Heart left ventricle (tissue), 16 donors: ENCODE measurements at regions not wholly inside any gene's neighbourhood (a gene's known extent, or its start where the extent isn't known, plus 50 kb on each side); places are given as distances from the start of the nearest gene placed in this dataset.

ENCODE experiments used
- ATAC-seq, 4 donors: fragments of 200-7000 bp; cut with Tn5 transposase; one replicate each; pipeline ENCODE4 v1.9.1; 2020 to 2022; ENCODE audit warnings: moderate library complexity in 4 of 4, mild to moderate bottlenecking in 3 of 4, moderate number of reproducible peaks in 1 of 4
- DNase-seq, 5 donors: peaks; one replicate each; pipeline ENCODE4 v3.0.0-alpha.2; 2020
- H3K27ac ChIP-seq, 12 donors: fragments of 200-600 bp; sonication (generic) in 4 of 12; one replicate each; pipeline versions ENCODE4 v1.5.0 to v1.8.0; 2016 to 2022; ENCODE audit warnings: mild to moderate bottlenecking in 2 of 12
- H3K27me3 ChIP-seq, 9 donors: fragments of 200-600 bp; sonication (generic) in 2 of 9; one replicate each; pipeline versions ENCODE4 v1.5.1 to v1.8.0; 2016 to 2022; ENCODE audit warnings: mild to moderate bottlenecking in 3 of 9
- H3K36me3 ChIP-seq, 9 donors: fragments of 200-600 bp; sonication (generic) in 2 of 9; one replicate each; pipeline versions ENCODE4 v1.5.0 to v1.8.0; 2018 to 2022; ENCODE audit warnings: mild to moderate bottlenecking in 2 of 9
- H3K4me1 ChIP-seq, 12 donors: fragments of 200-600 bp; sonication (generic) in 4 of 12; one replicate each; pipeline versions ENCODE4 v1.5.0 to v1.8.0; 2016 to 2022; ENCODE audit warnings: mild to moderate bottlenecking in 3 of 12
- H3K4me3 ChIP-seq, 12 donors: fragments of 200-600 bp; sonication (generic) in 4 of 12; one replicate each; pipeline versions ENCODE4 v1.5.0 to v1.8.0; 2017 to 2022; ENCODE audit warnings: mild to moderate bottlenecking in 9 of 12, moderate library complexity in 4 of 12
- H3K9me3 ChIP-seq, 12 donors: fragments of 200-600 bp; sonication (generic) in 4 of 12; one replicate each; pipeline versions ENCODE4 v1.5.0 to v1.8.0; 2016 to 2022; ENCODE audit warnings: mild to moderate bottlenecking in 1 of 12
- POLR2A ChIP-seq, 2 donors: fragments of 450-650 bp; IDR thresholded peaks; one replicate each; pipeline ENCODE4 v1.6.1; 2017; ENCODE audit warnings: antibody characterized with exemption in 2 of 2, mild to moderate bottlenecking in 2 of 2, moderate library complexity in 2 of 2
- WGBS, 4 donors: extraction: QIAGEN DNeasy Blood & Tissue Kit in 2 of 4; methylation state at CpG; one replicate each; pipeline versions ENCODE4 v1.1.5 to v1.1.7; 2013 to 2018; 5-methylcytosine and 5-hydroxymethylcytosine counted together
- intact Hi-C, 10 donors: fragments of 100-400 bp; cut with DNase I; formaldehyde crosslinking; loops; one replicate each; pipeline versions ENCODE4 v1.11.1 to v1.14.2; 2022
- TF ChIP-seq, protein P1 (sequence below), 12 donors: fragments of 200-600 bp; sonication (generic) in 4 of 12; IDR thresholded peaks; one replicate each; pipeline versions ENCODE4 v1.5.0 to v1.8.0; 2018 to 2022; ENCODE audit warnings: antibody characterized with exemption in 12 of 12, mild to moderate bottlenecking in 5 of 12
- donor health status: ischemic (EF 13 %, LVEDD 7.1; RV severe dilation, severe dysfunction).
- donor health status: healthy with polysubstance abuse.
- donor health status: DM: no; HTN: yes; CAD: no.
- donor health status: DM: no; HTN: no; CAD: no.
- donor health status: ischemic (EF 25% LVEDD 6.9; RV normal size, moderate dysfunction).
- donor health status: ischemic (EF 25% LVEDD 5.7; RV mildly dilated, moderate dysfunction).
- donor health status: healthy.
- donor health status: DM: yes; HTN: yes; CAD: no.
- donor health status: ischemic (EF 35%, LVEDD 5.7; RV mildly dilated, moderate dysfunction).
- donor health status: nonischemic (EF 11% LVEDD 7.7; RV severe dilation, severe dysfunction).
- donor health status: DM: yes; HTN: yes; CAD: no.
- donor health status: PGD.
- donor health status: ischemic (EF 29% LVEDD 5.4; RV normal size, mild dysfunction).
- donor health status: nonischemic (EF 23%, LVEDD 6.1; RV moderate dilation, normal function).

DNA sequence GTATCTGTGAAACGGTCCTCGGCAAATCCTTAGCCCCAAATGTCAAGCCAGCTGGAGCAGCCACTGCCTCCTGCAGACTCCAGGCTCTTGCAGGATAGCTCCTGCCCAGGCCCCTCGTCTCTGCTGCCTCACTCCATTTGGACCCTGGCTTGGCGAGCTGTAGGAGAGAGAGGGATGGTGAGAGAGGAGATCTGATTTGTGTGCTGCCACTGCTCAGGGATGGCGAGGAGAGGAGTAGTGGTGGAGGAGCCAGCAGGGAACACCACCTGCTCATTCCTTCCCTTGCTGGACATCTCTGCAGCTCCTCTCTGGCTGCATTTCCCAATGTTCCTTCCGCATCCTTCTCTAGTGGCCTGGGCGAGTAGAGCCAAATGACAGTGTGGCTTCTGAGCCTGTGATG lies 109.1 kb upstream of the NCK2 start:
- 87 to 93% (median 90%) methylated on average over 7 of the region's 7 CpGs for WGBS, 4 donors
- Histone ChIP-seq H3K4me3 (no peak overlapping the region), H3K9me3 (no peaks in the 10 kb centered on the region), H3K27ac (no peak overlapping the region), H3K36me3 (no peaks in the 10 kb centered on the region), H3K4me1 (no peaks in the 10 kb centered on the region), H3K27me3 (no peaks in the 10 kb centered on the region)
- TF ChIP-seq, protein P1, sequence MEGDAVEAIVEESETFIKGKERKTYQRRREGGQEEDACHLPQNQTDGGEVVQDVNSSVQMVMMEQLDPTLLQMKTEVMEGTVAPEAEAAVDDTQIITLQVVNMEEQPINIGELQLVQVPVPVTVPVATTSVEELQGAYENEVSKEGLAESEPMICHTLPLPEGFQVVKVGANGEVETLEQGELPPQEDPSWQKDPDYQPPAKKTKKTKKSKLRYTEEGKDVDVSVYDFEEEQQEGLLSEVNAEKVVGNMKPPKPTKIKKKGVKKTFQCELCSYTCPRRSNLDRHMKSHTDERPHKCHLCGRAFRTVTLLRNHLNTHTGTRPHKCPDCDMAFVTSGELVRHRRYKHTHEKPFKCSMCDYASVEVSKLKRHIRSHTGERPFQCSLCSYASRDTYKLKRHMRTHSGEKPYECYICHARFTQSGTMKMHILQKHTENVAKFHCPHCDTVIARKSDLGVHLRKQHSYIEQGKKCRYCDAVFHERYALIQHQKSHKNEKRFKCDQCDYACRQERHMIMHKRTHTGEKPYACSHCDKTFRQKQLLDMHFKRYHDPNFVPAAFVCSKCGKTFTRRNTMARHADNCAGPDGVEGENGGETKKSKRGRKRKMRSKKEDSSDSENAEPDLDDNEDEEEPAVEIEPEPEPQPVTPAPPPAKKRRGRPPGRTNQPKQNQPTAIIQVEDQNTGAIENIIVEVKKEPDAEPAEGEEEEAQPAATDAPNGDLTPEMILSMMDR (IDR thresholded peaks at IDR 0.05), result no peak
- TF ChIP-seq POLR2A (IDR thresholded peaks at IDR 0.05), result no peak
- DNase-seq (no peak), ATAC-seq (no peak)
- intact Hi-C loops, result no loop called here

DNA sequence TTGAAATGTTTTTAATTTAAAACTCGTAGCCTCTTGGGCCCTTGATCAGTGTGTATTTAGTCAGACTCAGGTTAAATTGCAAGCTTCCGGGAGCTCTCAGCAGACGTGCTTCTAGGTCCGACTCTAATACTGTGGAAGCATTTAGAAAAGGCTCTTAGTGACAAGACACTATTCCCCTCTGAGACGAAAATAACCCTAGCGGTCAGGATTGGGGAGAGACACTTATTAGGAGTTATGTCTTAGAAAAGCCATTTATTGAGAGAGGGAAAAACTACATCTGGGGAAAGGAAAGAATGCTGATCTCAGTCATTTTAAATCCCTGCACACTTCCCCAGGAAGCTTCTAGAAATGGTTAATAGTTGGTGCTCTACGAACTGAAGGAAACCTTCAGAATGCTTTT lies 110.5 kb upstream of the NCK2 start:
- WGBS, 4 donors, result 61 to 68% (median 65%) methylated on average over 7 of the region's 7 CpGs
- Histone ChIP-seq H3K27me3 (no peaks in the 10 kb centered on the region), H3K4me3 (no peak overlapping the region), H3K4me1 (no peaks in the 10 kb centered on the region), H3K9me3 (no peaks in the 10 kb centered on the region), H3K27ac (no peak overlapping the region), H3K36me3 (no peaks in the 10 kb centered on the region)
- ATAC-seq (no peak), DNase-seq (no peak)
- intact Hi-C loops, result no loop called here
- TF ChIP-seq, protein P1 (IDR thresholded peaks at IDR 0.05), result peak in 1 of 12 donors; percentile 4
- TF ChIP-seq POLR2A (IDR thresholded peaks at IDR 0.05), result no peak

DNA sequence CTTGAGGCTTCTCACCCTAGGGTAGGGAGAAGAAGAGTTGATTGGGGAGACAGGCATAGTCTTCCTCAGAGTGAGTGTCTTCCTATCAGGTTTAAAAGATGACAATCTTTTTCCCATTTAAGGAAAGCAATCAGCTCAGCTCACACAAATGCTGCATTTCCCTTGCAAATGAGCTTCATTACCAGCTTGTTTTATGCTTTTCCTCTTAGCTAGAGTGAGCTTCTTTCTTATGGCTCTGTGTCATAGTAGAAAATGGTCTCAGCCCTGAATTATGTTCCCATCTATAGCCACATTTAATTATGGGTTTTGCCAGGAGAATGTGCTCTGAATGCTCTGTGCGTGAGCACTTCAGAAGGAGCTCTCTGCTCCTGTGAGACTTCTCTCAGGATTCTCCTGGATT lies 112.8 kb upstream of the NCK2 start:
- intact Hi-C loops, result no loop called here
- Histone ChIP-seq H3K9me3 (no peaks in the 10 kb centered on the region), H3K27ac (no peak overlapping the region), H3K4me1 (no peaks in the 10 kb centered on the region), H3K36me3 (no peaks in the 10 kb centered on the region), H3K27me3 (no peaks in the 10 kb centered on the region), H3K4me3 (no peak overlapping the region)
- no peak for ATAC-seq
- WGBS, 4 donors, result 97 to 100% (median 99%) methylated on average over 1 of the region's 1 CpG
- no peak for DNase-seq
- TF ChIP-seq, protein P1 (IDR thresholded peaks at IDR 0.05), result no peak
- TF ChIP-seq POLR2A (IDR thresholded peaks at IDR 0.05), result no peak

DNA sequence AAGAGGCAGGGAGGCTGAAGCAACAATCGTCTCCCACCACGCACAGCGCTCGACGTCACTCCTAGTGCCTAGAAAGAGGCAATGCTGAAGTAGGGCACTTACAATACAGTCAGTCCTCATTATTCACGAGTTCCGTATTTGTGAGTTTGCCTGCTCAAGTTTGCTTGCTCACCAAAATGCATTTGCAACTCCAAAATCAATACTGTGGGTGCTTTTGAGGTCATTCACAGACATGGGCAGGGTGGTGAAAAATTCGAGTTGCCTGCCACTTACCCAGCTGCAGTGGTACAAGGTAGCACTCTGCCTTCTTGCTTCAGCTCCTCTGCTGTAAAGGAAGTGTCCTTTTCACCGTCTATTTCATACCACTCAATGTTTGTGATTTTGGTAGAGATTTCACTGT lies 113.7 kb upstream of the NCK2 start:
- Histone ChIP-seq H3K4me1 (no peaks in the 10 kb centered on the region), H3K36me3 (no peaks in the 10 kb centered on the region), H3K27ac (no peak overlapping the region), H3K9me3 (no peaks in the 10 kb centered on the region), H3K4me3 (no peak overlapping the region), H3K27me3 (no peaks in the 10 kb centered on the region)
- no peak for TF ChIP-seq POLR2A (IDR thresholded peaks at IDR 0.05)
- TF ChIP-seq, protein P1 (IDR thresholded peaks at IDR 0.05), result no peak
- ATAC-seq, result no peak
- WGBS, 4 donors, result 82 to 90% (median 84%) methylated on average over 9 of the region's 9 CpGs
- no peak for DNase-seq
- intact Hi-C loops, result no loop called here
